Activated CD8-positive, alpha-beta T cell treated with anti-CD3 and anti-CD28 coated beads, Interleukin-2, amount 10 ng/mL, durations not matched to agents 7 days and 5 days (primary cell): ENCODE measurements at regions not wholly inside any gene's neighbourhood (a gene's known extent, or its start where the extent isn't known, plus 50 kb on each side); places are given as distances from the start of the nearest gene placed in this dataset.

Source experiments
- ATAC-seq: fragments of 150-1000 bp; cut with Tn5 transposase; one replicate; pipeline ENCODE4 v1.10.0; 2021; ENCODE audit warnings: moderate library complexity
- CTCF ChIA-PET: fragments of 350-600 bp; sonication (Branson Sonifier 250); formaldehyde crosslinking; loops from one replicate; lab custom pipeline; 2021; ENCODE audit warnings: antibody characterized with exemption; lab: Charles Lee
- POLR2A ChIA-PET: fragments of 350-600 bp; sonication (Branson Sonifier 250); formaldehyde crosslinking; loops from one replicate; lab custom pipeline; 2021; ENCODE audit warnings: antibody characterized with exemption; lab: Charles Lee
- DNase-seq: peaks from one replicate; pipeline ENCODE4 v3.0.0-alpha.2; 2020
- H3K27ac Mint-ChIP-seq: one replicate; pipeline ENCODE4 v1.8.0; 2021; ENCODE audit warnings: mild to moderate bottlenecking, mixed read lengths
- H3K27me3 Mint-ChIP-seq: one replicate; pipeline ENCODE4 v1.8.0; 2021; ENCODE audit warnings: low read depth, mixed read lengths
- H3K36me3 Mint-ChIP-seq: one replicate; pipeline ENCODE4 v1.8.0; 2021; ENCODE audit warnings: low read depth, mixed read lengths
- H3K4me1 Mint-ChIP-seq: one replicate; pipeline ENCODE4 v1.8.0; 2021; ENCODE audit warnings: low read depth, mixed read lengths
- H3K4me3 Mint-ChIP-seq: one replicate; pipeline ENCODE4 v1.8.0; 2021; ENCODE audit warnings: mild to moderate bottlenecking, mixed read lengths
- H3K9me3 Mint-ChIP-seq: one replicate; pipeline ENCODE4 v1.8.0; 2022; ENCODE audit warnings: mixed read lengths; ENCODE audit not compliant: insufficient read depth

- no peak overlapping the region for H3K4me3 Mint-ChIP-seq
- H3K36me3 Mint-ChIP-seq = no peaks in the 10 kb centered on the region
- no peaks in the 10 kb centered on the region for H3K27me3 Mint-ChIP-seq
- H3K9me3 Mint-ChIP-seq = no peaks in the 10 kb centered on the region
- no peak overlapping the region for H3K27ac Mint-ChIP-seq
- ATAC-seq = no peak
- POLR2A ChIA-PET = no interaction called here
- no peak for DNase-seq
- CTCF ChIA-PET = interaction anchor here (0.8 kb wide), 1 partner anchor 17 kb away, joined by 3 read pairs; no protein-coding TSS in a partner anchor
- H3K4me1 Mint-ChIP-seq = no peaks in the 10 kb centered on the region
Measured at GRCh38 chr3:146845361-146845760, 240.2 kb upstream of the PLSCR5 start.

GRCh38 chr3:146843476-146843875 is 238.3 kb upstream of the PLSCR5 start:
- Mint-ChIP-seq H3K27ac (no peak overlapping the region), H3K36me3 (no peaks in the 10 kb centered on the region), H3K4me3 (no peak overlapping the region), H3K27me3 (no peaks in the 10 kb centered on the region), H3K9me3 (no peaks in the 10 kb centered on the region), H3K4me1 (no peaks in the 10 kb centered on the region)
- DNase-seq = no peak
- no peak for ATAC-seq
- ChIA-PET CTCF (no interaction called here), POLR2A (no interaction called here)

- no peak overlapping the region for H3K4me3 Mint-ChIP-seq
- H3K9me3 Mint-ChIP-seq = no peaks in the 10 kb centered on the region
- ATAC-seq = no peak
- no peaks in the 10 kb centered on the region for H3K27me3 Mint-ChIP-seq
- DNase-seq = no peak
- no peaks in the 10 kb centered on the region for H3K4me1 Mint-ChIP-seq
- no peak overlapping the region for H3K27ac Mint-ChIP-seq
- ChIA-PET POLR2A (no interaction called here), CTCF (no interaction called here)
- no peaks in the 10 kb centered on the region for H3K36me3 Mint-ChIP-seq
Measured at GRCh38 chr3:146839727-146840375, 234.7 kb upstream of the PLSCR5 start.

- CTCF ChIA-PET = no interaction called here
- no peak for ATAC-seq
- H3K9me3 Mint-ChIP-seq = no peaks in the 10 kb centered on the region
- no peak for DNase-seq
- no peak overlapping the region for H3K4me3 Mint-ChIP-seq
- POLR2A ChIA-PET = no interaction called here
- H3K4me1 Mint-ChIP-seq = no peaks in the 10 kb centered on the region
- no peak overlapping the region for H3K27ac Mint-ChIP-seq
- no peaks in the 10 kb centered on the region for H3K36me3 Mint-ChIP-seq
- no peaks in the 10 kb centered on the region for H3K27me3 Mint-ChIP-seq
Measured at GRCh38 chr3:146838221-146838620, 233.1 kb upstream of the PLSCR5 start.

GRCh38 chr3:146834917-146835316 is 229.8 kb upstream of the PLSCR5 start:
- H3K4me1 Mint-ChIP-seq = no peaks in the 10 kb centered on the region
- H3K36me3 Mint-ChIP-seq = no peaks in the 10 kb centered on the region
- no peaks in the 10 kb centered on the region for H3K27me3 Mint-ChIP-seq
- no peak overlapping the region for H3K27ac Mint-ChIP-seq
- CTCF ChIA-PET = no interaction called here
- no peak overlapping the region for H3K4me3 Mint-ChIP-seq
- DNase-seq = no peak
- H3K9me3 Mint-ChIP-seq = no peaks in the 10 kb centered on the region
- POLR2A ChIA-PET = no interaction called here
- ATAC-seq = no peak

GRCh38 chr3:146832857-146833458 is 227.8 kb upstream of the PLSCR5 start:
- H3K36me3 Mint-ChIP-seq = no peaks in the 10 kb centered on the region
- ChIA-PET POLR2A (no interaction called here), CTCF (no interaction called here)

GRCh38 chr3:146831659-146832058 is 226.5 kb upstream of the PLSCR5 start:
- Mint-ChIP-seq H3K27me3 (no peaks in the 10 kb centered on the region), H3K9me3 (no peaks in the 10 kb centered on the region)
- CTCF ChIA-PET = no interaction called here

More at GRCh38 chr3:146832857-146833458, 227.8 kb upstream of the PLSCR5 start:
- no peaks in the 10 kb centered on the region for H3K4me1 Mint-ChIP-seq
- DNase-seq (no peak), ATAC-seq (no peak)
- H3K9me3 Mint-ChIP-seq = no peaks in the 10 kb centered on the region
- H3K27ac Mint-ChIP-seq = no peak overlapping the region
- H3K27me3 Mint-ChIP-seq = no peaks in the 10 kb centered on the region
- H3K4me3 Mint-ChIP-seq = no peak overlapping the region

GRCh38 chr3:146830231-146830630 is 225.1 kb upstream of the PLSCR5 start:
- Mint-ChIP-seq H3K27ac (no peak overlapping the region), H3K27me3 (no peaks in the 10 kb centered on the region), H3K4me3 (no peak overlapping the region), H3K4me1 (no peaks in the 10 kb centered on the region), H3K9me3 (no peaks in the 10 kb centered on the region), H3K36me3 (no peaks in the 10 kb centered on the region)
- DNase-seq (no peak), ATAC-seq (no peak)
- ChIA-PET CTCF (no interaction called here), POLR2A (no interaction called here)

More at GRCh38 chr3:146831659-146832058, 226.5 kb upstream of the PLSCR5 start:
- ATAC-seq (no peak), DNase-seq (no peak)
- no peak overlapping the region for H3K27ac Mint-ChIP-seq
- H3K4me3 Mint-ChIP-seq = no peak overlapping the region
- no peaks in the 10 kb centered on the region for H3K36me3 Mint-ChIP-seq
- no peaks in the 10 kb centered on the region for H3K4me1 Mint-ChIP-seq
- POLR2A ChIA-PET = no interaction called here

- Mint-ChIP-seq H3K36me3 (no peaks in the 10 kb centered on the region), H3K27ac (no peak overlapping the region), H3K27me3 (no peaks in the 10 kb centered on the region), H3K4me3 (no peak overlapping the region), H3K9me3 (no peaks in the 10 kb centered on the region), H3K4me1 (no peaks in the 10 kb centered on the region)
- ATAC-seq (no peak), DNase-seq (no peak)
- ChIA-PET CTCF (no interaction called here), POLR2A (no interaction called here)
Measured at GRCh38 chr3:146827836-146828235, 222.7 kb upstream of the PLSCR5 start.

GRCh38 chr3:146823622-146824021 is 218.5 kb upstream of the PLSCR5 start:
- Mint-ChIP-seq H3K27ac (no peak overlapping the region), H3K9me3 (no peaks in the 10 kb centered on the region), H3K27me3 (no peaks in the 10 kb centered on the region), H3K4me1 (no peaks in the 10 kb centered on the region), H3K36me3 (no peaks in the 10 kb centered on the region), H3K4me3 (no peak overlapping the region)
- CTCF ChIA-PET = no interaction called here
- POLR2A ChIA-PET = no interaction called here
- ATAC-seq (no peak), DNase-seq (no peak)

GRCh38 chr3:146818866-146819265 is 213.7 kb upstream of the PLSCR5 start:
- no peak for ATAC-seq
- Mint-ChIP-seq H3K27me3 (no peaks in the 10 kb centered on the region), H3K4me1 (no peaks in the 10 kb centered on the region), H3K27ac (no peak overlapping the region), H3K4me3 (no peak overlapping the region), H3K9me3 (no peaks in the 10 kb centered on the region), H3K36me3 (no peaks in the 10 kb centered on the region)
- ChIA-PET POLR2A (no interaction called here), CTCF (no interaction called here)
- no peak for DNase-seq

- Mint-ChIP-seq H3K9me3 (no peaks in the 10 kb centered on the region), H3K4me3 (no peak overlapping the region), H3K4me1 (no peaks in the 10 kb centered on the region), H3K36me3 (no peaks in the 10 kb centered on the region), H3K27me3 (no peaks in the 10 kb centered on the region), H3K27ac (no peak overlapping the region)
- ATAC-seq (no peak), DNase-seq (no peak)
- ChIA-PET CTCF (no interaction called here), POLR2A (no interaction called here)
Measured at GRCh38 chr3:146818301-146818700, 213.2 kb upstream of the PLSCR5 start.
